DMS 273 (cell line): ENCODE measurements at regions not wholly inside any gene's neighbourhood (a gene's known extent, or its start where the extent isn't known, plus 50 kb on each side); places are given as distances from the start of the nearest gene placed in this dataset.

Experiments used
- DNase-seq: peaks from one replicate; lab custom pipeline; 2025; ENCODE audit not compliant: unreplicated experiment; lab: John Stamatoyannopoulos, UW

DNA sequence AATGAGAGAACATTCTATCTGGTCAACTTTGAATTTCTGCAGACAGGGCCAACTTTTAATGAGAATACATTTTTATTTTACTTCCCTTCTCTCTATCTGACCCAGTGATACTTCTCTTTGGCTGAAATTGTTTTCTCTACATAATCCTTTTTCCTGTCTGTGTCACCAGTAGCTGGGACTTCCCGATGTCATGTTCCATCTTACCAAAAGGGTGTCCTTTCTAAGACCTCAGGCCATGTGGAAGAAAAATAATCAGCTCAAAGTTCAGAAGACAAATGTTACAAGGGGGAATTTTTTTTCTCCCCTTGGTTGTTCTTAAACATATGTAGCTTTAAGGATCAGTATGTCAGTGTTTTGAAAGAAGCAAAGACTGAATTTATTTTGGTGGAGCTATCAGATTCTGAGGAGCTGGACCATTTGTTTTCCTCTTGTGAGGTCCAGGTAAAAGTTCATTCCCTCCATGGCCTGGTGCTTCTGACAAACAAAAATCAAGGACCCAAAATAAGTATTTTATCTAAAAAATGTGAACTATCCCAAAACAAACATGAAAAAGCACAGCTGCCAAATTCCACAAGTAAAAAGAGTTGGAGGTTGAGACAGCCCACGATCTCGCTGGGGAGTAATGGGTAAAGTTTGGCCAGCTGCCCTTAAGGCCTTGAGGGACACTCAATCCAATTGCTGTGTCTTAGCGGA lies 859.4 kb upstream of the NR2F2 start:
- DNase-seq, result no peak

DNA sequence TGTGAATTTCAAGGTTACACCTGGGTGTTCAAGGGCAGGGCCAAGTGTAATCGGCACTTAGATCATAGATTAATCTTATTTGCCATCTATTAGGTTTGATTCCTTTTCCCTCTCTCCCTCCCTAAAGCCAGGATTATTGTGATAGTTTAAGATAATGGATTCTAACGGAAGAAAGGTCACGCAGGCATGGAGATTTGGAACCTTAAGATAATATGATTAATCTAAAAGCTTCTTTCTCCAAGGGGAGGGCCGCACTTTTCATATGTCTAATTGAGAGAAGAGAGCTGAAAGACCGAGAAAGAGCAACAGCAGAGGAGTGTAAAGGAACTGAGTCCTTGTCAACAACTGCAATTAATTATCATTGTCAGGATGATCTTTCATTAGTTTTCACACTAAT lies 858.8 kb upstream of the NR2F2 start:
- no peak for DNase-seq

GRCh38 chr15:95475067-95475466 lies 855.4 kb upstream of the NR2F2 start:
- no peak for DNase-seq

DNA sequence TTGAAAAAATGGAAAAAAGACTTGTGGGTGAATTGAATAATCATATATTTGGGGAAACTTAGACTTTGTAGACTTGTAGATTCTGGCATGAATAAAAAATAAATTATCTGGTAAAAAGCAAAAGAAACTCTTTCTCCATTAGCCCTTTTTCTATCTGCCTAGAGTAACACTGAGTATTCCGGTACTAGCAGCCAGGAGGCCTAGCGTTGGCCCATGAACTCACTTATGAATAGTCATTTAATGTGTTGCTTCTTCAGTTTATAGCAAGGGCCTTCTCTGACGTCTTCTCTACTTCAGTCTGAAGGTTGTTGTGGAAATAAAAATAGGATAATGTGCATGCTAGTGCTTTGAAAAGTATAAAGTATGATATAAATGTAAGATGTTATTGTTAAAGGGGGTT lies 851.2 kb upstream of the NR2F2 start:
- DNase-seq, result no peak

- DNase-seq, result no peak
Observed at GRCh38 chr15:95485367-95485766, 845.1 kb upstream of the NR2F2 start.

GRCh38 chr15:95486224-95486623 lies 844.3 kb upstream of the NR2F2 start:
- DNase-seq, result no peak

GRCh38 chr15:95489103-95489502 lies 841.4 kb upstream of the NR2F2 start:
- DNase-seq, result no peak

- DNase-seq, result no peak
Observed at GRCh38 chr15:95492388-95493070, 838.0 kb upstream of the NR2F2 start.

- DNase-seq, result no peak
Observed at GRCh38 chr15:95494971-95495541, 835.4 kb upstream of the NR2F2 start.

DNA sequence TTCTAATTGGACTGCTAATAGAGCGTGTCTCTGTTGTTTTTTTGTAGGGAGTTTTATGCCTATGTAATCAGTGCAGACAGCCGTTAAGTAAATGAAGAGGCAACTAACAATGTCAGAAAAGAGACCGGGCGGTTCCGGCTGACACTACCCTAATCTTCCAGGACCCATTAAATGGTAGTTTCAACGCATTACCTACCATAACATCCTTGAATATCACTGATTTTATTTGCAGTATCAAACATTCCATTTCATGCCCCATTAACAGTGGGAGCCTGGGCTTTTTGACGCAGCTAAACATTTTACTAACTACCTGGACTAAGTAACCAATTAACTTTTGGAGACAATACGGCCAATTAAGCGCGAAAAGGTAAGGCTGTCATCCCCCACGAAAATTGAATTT lies 832.9 kb upstream of the NR2F2 start:
- no peak for DNase-seq

DNA sequence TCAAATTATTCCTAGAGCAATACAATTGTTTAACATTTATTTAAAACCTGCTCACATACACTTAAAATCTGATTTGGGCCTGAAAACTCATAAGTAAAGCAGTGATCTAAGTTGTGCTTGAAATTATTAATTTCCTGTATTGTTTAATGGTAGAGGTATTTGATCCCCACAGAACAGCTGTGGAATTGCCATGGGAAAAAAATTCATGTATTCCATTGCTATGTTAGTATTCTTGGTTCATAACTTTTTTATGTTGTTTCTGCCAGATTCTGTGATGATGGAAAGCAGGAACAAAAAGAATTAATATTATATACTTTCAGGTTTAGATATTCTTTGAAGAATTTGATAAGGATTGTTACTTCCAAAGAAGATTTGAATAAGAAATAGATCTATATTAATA lies 831.5 kb upstream of the NR2F2 start:
- DNase-seq, result no peak

- DNase-seq, result no peak
Observed at GRCh38 chr15:95499397-95499796, 831.1 kb upstream of the NR2F2 start.

GRCh38 chr15:95501865-95502264 lies 828.6 kb upstream of the NR2F2 start:
- DNase-seq, result no peak

DNA sequence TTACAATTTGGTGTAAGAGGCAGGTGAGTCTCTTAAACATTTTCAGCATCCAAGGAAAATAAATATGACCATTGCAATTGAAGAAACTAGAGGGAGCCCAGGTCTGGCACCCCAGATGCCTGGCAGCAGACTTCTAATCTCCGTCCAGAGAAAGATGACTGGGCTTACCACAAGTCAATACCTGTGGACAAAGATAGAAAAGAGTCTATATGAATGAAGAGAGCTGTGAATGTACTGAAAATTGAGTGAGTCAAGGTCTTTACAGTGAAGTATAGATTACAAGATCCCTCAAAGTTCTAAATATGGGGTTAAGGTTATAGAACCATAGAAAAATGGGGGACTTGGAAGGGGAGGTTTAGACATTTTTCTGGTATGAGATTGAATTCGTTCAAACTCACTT lies 827.4 kb upstream of the NR2F2 start:
- no peak for DNase-seq

DNA sequence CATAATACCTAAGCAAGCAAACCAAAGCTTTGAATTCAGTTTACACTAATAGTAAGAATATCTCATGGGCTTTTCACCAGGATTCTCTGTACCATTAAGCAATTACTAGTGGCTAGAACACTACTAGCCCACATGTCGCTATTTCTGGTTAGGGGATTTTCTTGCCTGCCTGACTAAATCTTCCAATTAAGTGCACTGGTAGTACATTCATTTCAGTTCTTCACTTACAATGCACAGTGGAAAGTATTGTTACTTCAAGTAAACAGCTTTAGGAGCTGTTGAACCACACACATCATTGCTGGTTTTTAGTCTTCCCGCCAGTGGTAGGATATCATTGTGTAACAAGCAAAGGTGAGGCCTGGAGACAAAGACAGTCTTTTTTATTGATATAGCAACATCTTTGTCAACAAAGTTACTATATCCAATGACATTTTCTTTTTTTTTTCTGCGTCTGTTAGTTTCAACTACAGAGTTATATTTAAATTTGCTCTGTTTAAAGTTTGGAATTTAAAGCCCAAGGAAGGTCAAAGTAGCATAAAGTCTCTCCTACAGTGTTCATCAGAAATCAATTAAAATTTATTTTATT lies 826.8 kb upstream of the NR2F2 start:
- DNase-seq, result no peak

GRCh38 chr15:95511671-95512070 lies 818.8 kb upstream of the NR2F2 start:
- DNase-seq, result no peak

DNA sequence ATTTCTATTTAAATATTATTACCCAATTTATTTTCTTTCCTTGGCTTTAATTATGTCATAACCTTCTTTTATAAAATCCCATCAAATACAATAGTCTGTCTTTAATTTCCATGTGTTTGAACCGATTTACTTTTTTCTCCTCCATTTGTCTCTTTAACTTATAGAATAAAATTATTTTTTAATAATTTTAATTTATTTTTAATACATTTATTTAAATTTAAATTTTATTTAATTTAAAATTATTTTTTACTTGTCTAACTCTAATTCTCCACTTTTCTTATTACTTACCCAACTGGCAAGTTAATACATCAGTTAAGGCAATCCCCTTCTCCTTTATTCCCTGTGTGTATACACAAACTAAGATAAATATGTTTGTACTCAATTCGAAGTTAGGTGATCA lies 817.6 kb upstream of the NR2F2 start:
- no peak for DNase-seq

- no peak for DNase-seq
Observed at GRCh38 chr15:95519887-95520286, 810.6 kb upstream of the NR2F2 start.

DNA sequence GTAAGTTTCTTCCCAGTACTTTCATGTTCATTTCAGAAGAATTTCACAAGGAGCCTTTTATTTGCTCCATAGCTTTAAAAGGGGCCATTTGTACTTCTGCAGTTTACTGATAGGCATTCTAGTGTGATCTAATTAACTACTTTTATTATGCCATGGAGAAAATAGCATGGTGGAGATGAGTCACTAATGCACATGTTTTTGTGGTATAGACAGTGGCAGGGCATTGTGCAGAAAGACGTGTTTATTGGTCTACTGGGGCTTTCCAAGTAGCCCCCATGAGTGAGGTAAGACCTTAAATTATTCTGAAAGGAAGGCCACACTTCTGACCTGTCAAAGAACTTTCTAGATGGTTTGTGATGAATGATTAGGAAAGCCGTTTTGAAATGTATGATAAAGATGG lies 810.0 kb upstream of the NR2F2 start:
- DNase-seq, result no peak

GRCh38 chr15:95520922-95521321 lies 809.6 kb upstream of the NR2F2 start:
- no peak for DNase-seq

DNA sequence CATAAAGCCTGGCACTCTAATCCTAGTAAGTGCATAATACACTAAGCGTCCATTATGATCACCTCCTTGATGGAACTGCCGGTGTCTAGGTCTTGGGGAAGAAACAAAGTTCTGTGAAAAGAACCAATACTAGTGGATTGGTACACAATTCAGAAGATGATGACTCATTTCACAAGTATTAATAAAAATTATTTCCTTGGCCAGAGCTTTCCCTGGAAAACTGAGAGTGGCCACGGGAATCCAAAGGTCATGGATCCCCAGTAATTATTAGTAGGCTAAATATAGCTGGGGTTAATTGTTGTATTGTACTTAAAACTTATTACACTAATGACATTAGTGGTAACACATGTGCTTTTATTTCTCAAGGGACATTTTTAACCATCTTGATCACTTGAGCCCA lies 808.0 kb upstream of the NR2F2 start:
- no peak for DNase-seq

DNA sequence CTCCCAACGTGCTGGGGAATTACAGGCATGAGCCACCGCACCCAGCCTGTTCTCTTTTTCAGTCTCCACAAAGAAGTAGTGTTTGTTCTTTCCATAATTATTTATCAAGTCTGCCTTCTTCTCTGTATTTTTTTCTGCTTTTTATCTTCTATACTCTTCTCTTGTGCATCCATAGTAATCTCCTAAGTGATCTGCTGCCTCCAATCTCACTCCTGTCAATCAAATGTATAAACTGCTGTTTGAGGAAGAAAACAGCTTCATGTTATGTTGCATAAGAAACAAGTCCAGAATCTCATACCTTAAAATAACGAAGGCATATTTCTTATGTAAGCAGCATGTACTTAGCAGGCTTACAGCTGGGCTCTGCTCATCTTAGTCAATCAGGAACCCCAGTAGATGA lies 801.6 kb upstream of the NR2F2 start:
- DNase-seq, result no peak
